CD14-positive monocyte (primary cell): ENCODE measurements at regions not wholly inside any gene's neighbourhood (a gene's known extent, or its start where the extent isn't known, plus 50 kb on each side); places are given as distances from the start of the nearest gene placed in this dataset.

Source experiments
- DNase-seq, 3 donors: peaks; one replicate each; pipeline ENCODE4 v3.0.0-alpha.2; 2011 to 2022
- H2AFZ ChIP-seq: 2 replicates; pipeline ENCODE4 v1.6.0; 2012; ENCODE audit warnings: mild to moderate bottlenecking, low read depth, low read length, inconsistent platforms; ENCODE audit not compliant: insufficient read depth, poor library complexity, severe bottlenecking
- H3K27ac ChIP-seq, 2 donors: 1 replicate in 1 of 2; 2 replicates in 1 of 2; pipeline ENCODE4 v1.5.1; 2012 to 2013; ENCODE audit warnings: low read length in 2 of 2, control low read depth in 1 of 2, inconsistent platforms in 1 of 2, low read depth in 1 of 2, mild to moderate bottlenecking in 1 of 2
- H3K27me3 ChIP-seq, 2 donors: one replicate each; pipeline versions ENCODE4 v1.6.0 to v1.6.1; 2011 to 2013; ENCODE audit warnings: low read length in 2 of 2; ENCODE audit not compliant: control insufficient read depth in 2 of 2, insufficient read depth in 2 of 2
- H3K36me3 ChIP-seq, 2 donors: replicated peaks in 1 of 2; 1 replicate in 1 of 2; 2 replicates in 1 of 2; pipeline versions ENCODE4 v1.5.1 to v1.6.1; 2012 to 2013; ENCODE audit warnings: low read length in 2 of 2, control low read depth in 1 of 2, inconsistent platforms in 1 of 2, mild to moderate bottlenecking in 1 of 2; ENCODE audit not compliant: insufficient read depth in 2 of 2, control insufficient read depth in 1 of 2
- H3K4me1 ChIP-seq, 2 donors: 1 replicate in 1 of 2; 2 replicates in 1 of 2; pipeline versions ENCODE4 v1.5.1 to v1.6.1; 2012 to 2013; ENCODE audit warnings: low read length in 2 of 2, control low read depth in 1 of 2, inconsistent platforms in 1 of 2, mild to moderate bottlenecking in 1 of 2, moderate library complexity in 1 of 2; ENCODE audit not compliant: insufficient read depth in 2 of 2, control insufficient read depth in 1 of 2
- H3K4me2 ChIP-seq: replicated peaks from 2 replicates; pipeline ENCODE3; 2012; ENCODE audit warnings: low read length, moderate library complexity, mild to moderate bottlenecking; ENCODE audit not compliant: poor library complexity, severe bottlenecking; ENCODE audit errors: extremely low read depth
- H3K4me3 ChIP-seq, 3 experiments: fragments of 200-600 bp in 1 of 3; sonication (generic) in 1 of 3; replicated peaks in 1 of 3; 1 replicate in 2 of 3; 2 replicates in 1 of 3; pipeline ENCODE4 v1.5.1; 2011 to 2013; ENCODE audit warnings: low read length in 3 of 3, mild to moderate bottlenecking in 3 of 3, control low read depth in 2 of 3, low read depth in 2 of 3, inconsistent platforms in 1 of 3, moderate library complexity in 1 of 3
- H3K79me2 ChIP-seq: 2 replicates; pipeline ENCODE4 v1.6.0; 2012; ENCODE audit warnings: mild to moderate bottlenecking, control low read depth, inconsistent platforms, low read length, moderate library complexity; ENCODE audit not compliant: insufficient read depth
- H3K9ac ChIP-seq: 2 replicates; pipeline ENCODE4 v1.6.0; 2017; ENCODE audit warnings: low read length, mild to moderate bottlenecking; ENCODE audit not compliant: insufficient read depth, poor library complexity, severe bottlenecking
- H3K9me3 ChIP-seq, 2 donors: replicated peaks in 1 of 2; 1 replicate in 1 of 2; 2 replicates in 1 of 2; pipeline versions ENCODE4 v1.5.1 to v1.6.1; 2012 to 2013; ENCODE audit warnings: low read length in 2 of 2, control low read depth in 1 of 2; ENCODE audit not compliant: control insufficient read depth in 1 of 2, insufficient read depth in 1 of 2
- H4K20me1 ChIP-seq: 2 replicates; pipeline ENCODE4 v1.6.0; 2012; ENCODE audit warnings: mild to moderate bottlenecking, low read length, control low read depth, moderate library complexity; ENCODE audit not compliant: insufficient read depth
- H3K27ac Mint-ChIP-seq, 7 donors: one replicate each; pipeline ENCODE4 v1.8.0; 2020; ENCODE audit warnings: mild to moderate bottlenecking in 7 of 7, mixed read lengths in 7 of 7, moderate library complexity in 6 of 7, inconsistent platforms in 2 of 7
- H3K27me3 Mint-ChIP-seq, 3 donors: one replicate each; pipeline ENCODE4 v1.8.0; 2021 to 2022; ENCODE audit warnings: low read depth in 3 of 3, mild to moderate bottlenecking in 3 of 3, mixed read lengths in 3 of 3, moderate library complexity in 3 of 3, inconsistent platforms in 1 of 3
- H3K36me3 Mint-ChIP-seq, 2 donors: one replicate each; pipeline ENCODE4 v1.8.0; 2020; ENCODE audit warnings: mixed read lengths in 2 of 2, inconsistent platforms in 1 of 2, mild to moderate bottlenecking in 1 of 2
- H3K4me1 Mint-ChIP-seq: one replicate; pipeline ENCODE4 v1.8.0; 2020; ENCODE audit warnings: mild to moderate bottlenecking, mixed read lengths
- H3K4me3 Mint-ChIP-seq, 2 donors: one replicate each; pipeline ENCODE4 v1.8.0; 2020; ENCODE audit warnings: mild to moderate bottlenecking in 2 of 2, mixed read lengths in 2 of 2, moderate library complexity in 1 of 2
- H3K9me3 Mint-ChIP-seq, 7 donors: one replicate each; pipeline ENCODE4 v1.8.0; 2020 to 2022; ENCODE audit warnings: mixed read lengths in 7 of 7, mild to moderate bottlenecking in 6 of 7, moderate library complexity in 6 of 7, inconsistent platforms in 2 of 7
- WGBS: methylation state at CpG from one replicate; pipeline ENCODE4 v1.1.5; 2013; ENCODE audit warnings: missing lambda C conversion rate; ENCODE audit not compliant: insufficient coverage; 5-methylcytosine and 5-hydroxymethylcytosine counted together
- intact Hi-C, 2 donors: fragments of 100-400 bp; cut with micrococcal nuclease; formaldehyde crosslinking; loops; one replicate each; pipeline versions ENCODE4 v1.15.0 to v1.15.1; 2023
- TF ChIP-seq, protein P1 (sequence below): fragments of 200-600 bp; IDR thresholded peaks from one replicate; pipeline ENCODE4 v1.8.0; 2022; ENCODE audit warnings: antibody characterized with exemption, mild to moderate bottlenecking

DNA sequence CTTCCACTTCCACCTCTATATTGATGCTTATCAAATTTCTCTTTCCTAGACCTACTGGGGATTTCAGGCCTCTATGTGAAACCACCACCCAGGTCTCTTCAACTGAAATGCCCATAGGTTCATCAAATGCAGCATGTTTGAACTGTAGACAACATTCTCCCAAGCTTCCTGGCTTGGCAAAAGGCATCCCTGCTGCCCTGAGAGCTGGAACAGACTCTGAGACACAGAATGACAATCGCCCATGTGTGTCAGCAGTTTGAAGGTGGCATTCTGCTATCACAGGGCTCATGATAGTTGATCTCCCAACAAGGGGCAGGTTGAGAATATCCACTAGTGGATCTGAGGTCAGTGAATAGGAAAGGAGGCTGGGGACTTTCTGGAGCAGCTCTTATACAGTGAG lies 200.7 kb downstream of the RPLP1 start:
- Mint-ChIP-seq H3K27ac (peak overlapping the region in 2 of 7 donors; percentile 26 to 53), H3K27me3 (peaks cover 26 to 39% (median 37%) of the 10 kb centered on the region in 3 donors), H3K9me3 (peaks cover 0 to 6% (median 0%) of the 10 kb centered on the region in 7 donors), H3K36me3 (peaks cover 0 to 17% of the 10 kb centered on the region in 2 donors), H3K4me1 (peaks cover 52% of the 10 kb centered on the region), H3K4me3 (no peak overlapping the region)
- intact Hi-C loops = no loop called here
- Histone ChIP-seq H2AFZ (peak overlapping the region; percentile 31), H3K4me3 (no peak overlapping the region), H3K27ac (no peak overlapping the region), H3K79me2 (no peaks in the 10 kb centered on the region), H3K27me3 (peaks cover 4 to 7% of the 10 kb centered on the region in 2 donors), H3K4me1 (peaks cover 20 to 26% of the 10 kb centered on the region in 2 donors), H4K20me1 (no peaks in the 10 kb centered on the region), H3K4me2 (no peak overlapping the region), H3K9me3 (no peaks in the 10 kb centered on the region), H3K9ac (no peak overlapping the region), H3K36me3 (no peaks in the 10 kb centered on the region)
- WGBS = 100% methylated on average over 1 of the region's 1 CpG
- TF ChIP-seq, protein P1, sequence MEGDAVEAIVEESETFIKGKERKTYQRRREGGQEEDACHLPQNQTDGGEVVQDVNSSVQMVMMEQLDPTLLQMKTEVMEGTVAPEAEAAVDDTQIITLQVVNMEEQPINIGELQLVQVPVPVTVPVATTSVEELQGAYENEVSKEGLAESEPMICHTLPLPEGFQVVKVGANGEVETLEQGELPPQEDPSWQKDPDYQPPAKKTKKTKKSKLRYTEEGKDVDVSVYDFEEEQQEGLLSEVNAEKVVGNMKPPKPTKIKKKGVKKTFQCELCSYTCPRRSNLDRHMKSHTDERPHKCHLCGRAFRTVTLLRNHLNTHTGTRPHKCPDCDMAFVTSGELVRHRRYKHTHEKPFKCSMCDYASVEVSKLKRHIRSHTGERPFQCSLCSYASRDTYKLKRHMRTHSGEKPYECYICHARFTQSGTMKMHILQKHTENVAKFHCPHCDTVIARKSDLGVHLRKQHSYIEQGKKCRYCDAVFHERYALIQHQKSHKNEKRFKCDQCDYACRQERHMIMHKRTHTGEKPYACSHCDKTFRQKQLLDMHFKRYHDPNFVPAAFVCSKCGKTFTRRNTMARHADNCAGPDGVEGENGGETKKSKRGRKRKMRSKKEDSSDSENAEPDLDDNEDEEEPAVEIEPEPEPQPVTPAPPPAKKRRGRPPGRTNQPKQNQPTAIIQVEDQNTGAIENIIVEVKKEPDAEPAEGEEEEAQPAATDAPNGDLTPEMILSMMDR = no peak
- DNase-seq = no peak

DNA sequence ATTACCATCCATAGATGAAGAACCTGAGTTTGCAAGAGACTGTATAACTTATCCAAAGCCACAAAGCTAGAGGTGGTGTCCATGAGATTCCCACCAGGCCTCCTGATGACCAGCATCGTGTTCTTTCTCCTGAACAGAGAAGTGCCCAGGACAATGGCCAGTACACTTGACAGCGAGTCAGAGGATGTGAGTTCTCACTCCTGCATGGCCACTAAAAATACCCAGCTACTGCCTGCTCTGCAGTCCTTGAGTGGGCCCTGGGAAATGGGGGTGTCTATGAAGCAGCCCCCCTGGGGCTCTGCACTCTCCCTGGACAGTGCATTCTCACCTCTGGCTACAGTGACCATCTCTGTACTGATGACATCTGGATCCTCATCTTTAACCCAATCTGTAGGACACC lies 201.2 kb downstream of the RPLP1 start:
- H3K79me2 ChIP-seq = no peaks in the 10 kb centered on the region
- Mint-ChIP-seq H3K4me3 (no peak overlapping the region), H3K36me3 (peaks cover 0 to 19% of the 10 kb centered on the region in 2 donors), H3K27me3 (peaks cover 25 to 37% (median 33%) of the 10 kb centered on the region in 3 donors), H3K4me1 (peaks cover 47% of the 10 kb centered on the region), H3K9me3 (peaks cover 0 to 6% (median 0%) of the 10 kb centered on the region in 7 donors), H3K27ac (peak overlapping the region in 1 of 7 donors; percentile 53)
- H3K36me3 ChIP-seq = no peaks in the 10 kb centered on the region
- H3K4me1 ChIP-seq = peaks cover 20 to 26% of the 10 kb centered on the region in 2 donors
- intact Hi-C loops = no loop called here
- peaks cover 3 to 4% of the 10 kb centered on the region in 2 donors for H3K27me3 ChIP-seq
- no peak overlapping the region for H3K27ac ChIP-seq
- H3K9ac ChIP-seq = no peak overlapping the region
- no peaks in the 10 kb centered on the region for H4K20me1 ChIP-seq
- WGBS = 100% methylated on average over 1 of the region's 2 CpGs
- no peak overlapping the region for H3K4me2 ChIP-seq
- no peak overlapping the region for H3K4me3 ChIP-seq
- H3K9me3 ChIP-seq = no peaks in the 10 kb centered on the region
- no peak for DNase-seq
- peak overlapping the region; percentile 31 for H2AFZ ChIP-seq
- TF ChIP-seq, protein P1 = no peak
